Thymus (tissue), 11 donors: ENCODE measurements at regions not wholly inside any gene's neighbourhood (a gene's known extent, or its start where the extent isn't known, plus 50 kb on each side); places are given as distances from the start of the nearest gene placed in this dataset.

Experiments used
- DNase-seq, 9 donors: peaks; one replicate each; pipeline ENCODE4 v3.0.0-alpha.2; 2013; ENCODE audit warnings: low spot score in 9 of 9, low read depth in 6 of 9, missing footprints in 1 of 9
- H3K27ac ChIP-seq, 2 donors: one replicate each; pipeline ENCODE4 v1.5.1; 2013; ENCODE audit warnings: control low read depth in 1 of 2, low read depth in 1 of 2, low read length in 1 of 2, mild to moderate bottlenecking in 1 of 2, moderate library complexity in 1 of 2
- H3K27me3 ChIP-seq, 2 donors: one replicate each; pipeline ENCODE4 v1.5.1; 2013; ENCODE audit warnings: low read length in 1 of 2; ENCODE audit not compliant: control insufficient read depth in 2 of 2, insufficient read depth in 1 of 2
- H3K36me3 ChIP-seq, 2 donors: one replicate each; pipeline ENCODE4 v1.5.1; 2013; ENCODE audit warnings: low read length in 1 of 2, mild to moderate bottlenecking in 1 of 2, moderate library complexity in 1 of 2; ENCODE audit not compliant: control insufficient read depth in 2 of 2, insufficient read depth in 2 of 2
- H3K4me1 ChIP-seq, 2 donors: one replicate each; pipeline ENCODE4 v1.5.1; 2013; ENCODE audit warnings: low read length in 2 of 2; ENCODE audit not compliant: control insufficient read depth in 2 of 2, insufficient read depth in 2 of 2
- H3K4me3 ChIP-seq, 2 donors: one replicate each; pipeline ENCODE4 v1.5.1; 2013; ENCODE audit warnings: low read length in 2 of 2, control low read depth in 1 of 2, mild to moderate bottlenecking in 1 of 2
- H3K9me3 ChIP-seq, 2 donors: one replicate each; pipeline ENCODE4 v1.5.1; 2013; ENCODE audit warnings: low read length in 1 of 2, mild to moderate bottlenecking in 1 of 2; ENCODE audit not compliant: control insufficient read depth in 2 of 2, insufficient read depth in 1 of 2
- WGBS: extraction: QIAGEN DNeasy Blood & Tissue Kit; methylation state at CpG from one replicate; pipeline ENCODE4 v1.1.7; 2013; 5-methylcytosine and 5-hydroxymethylcytosine counted together
- donor health status: healthy.

GRCh38 chr5:54626407-54626806 lies 108.8 kb downstream of the SNX18 start:
- DNase-seq = no peak
- 95% methylated on average over 2 of the region's 2 CpGs for WGBS
- peaks cover 0 to 4% of the 10 kb centered on the region in 2 donors for H3K9me3 ChIP-seq
- no peaks in the 10 kb centered on the region for H3K4me1 ChIP-seq
- H3K4me3 ChIP-seq = no peak overlapping the region
- no peak overlapping the region for H3K27ac ChIP-seq
- H3K36me3 ChIP-seq = no peaks in the 10 kb centered on the region
- no peaks in the 10 kb centered on the region for H3K27me3 ChIP-seq

GRCh38 chr5:54624805-54625568 lies 107.4 kb downstream of the SNX18 start:
- no peaks in the 10 kb centered on the region for H3K4me1 ChIP-seq
- 53% methylated on average over 9 of the region's 9 CpGs for WGBS
- H3K4me3 ChIP-seq = no peak overlapping the region
- H3K27me3 ChIP-seq = no peaks in the 10 kb centered on the region
- no peak for DNase-seq
- H3K36me3 ChIP-seq = no peaks in the 10 kb centered on the region
- no peak overlapping the region for H3K27ac ChIP-seq
- H3K9me3 ChIP-seq = peaks cover 0 to under 1% of the 10 kb centered on the region in 2 donors

GRCh38 chr5:54621709-54622108 lies 104.2 kb downstream of the SNX18 start:
- Histone ChIP-seq H3K4me1 (peaks cover 0 to 1% of the 10 kb centered on the region in 2 donors), H3K4me3 (no peak overlapping the region), H3K27me3 (no peaks in the 10 kb centered on the region), H3K36me3 (no peaks in the 10 kb centered on the region), H3K9me3 (no peaks in the 10 kb centered on the region), H3K27ac (no peak overlapping the region)
- no peak for DNase-seq
- 95% methylated on average over 5 of the region's 5 CpGs for WGBS

GRCh38 chr5:54621048-54621447 lies 103.5 kb downstream of the SNX18 start:
- peaks cover 0 to 5% of the 10 kb centered on the region in 2 donors for H3K4me1 ChIP-seq
- H3K27ac ChIP-seq = no peak overlapping the region
- 97% methylated on average over 1 of the region's 1 CpG for WGBS

GRCh38 chr5:54620141-54620933 lies 102.8 kb downstream of the SNX18 start:
- peaks cover 0 to 5% of the 10 kb centered on the region in 2 donors for H3K4me1 ChIP-seq
- no peaks in the 10 kb centered on the region for H3K27me3 ChIP-seq
- 86% methylated on average over 3 of the region's 3 CpGs for WGBS
- no peak overlapping the region for H3K27ac ChIP-seq
- no peak overlapping the region for H3K4me3 ChIP-seq
- no peak for DNase-seq
- no peaks in the 10 kb centered on the region for H3K9me3 ChIP-seq
- no peaks in the 10 kb centered on the region for H3K36me3 ChIP-seq

More at GRCh38 chr5:54621048-54621447, 103.5 kb downstream of the SNX18 start:
- no peak for DNase-seq
- H3K9me3 ChIP-seq = no peaks in the 10 kb centered on the region
- H3K4me3 ChIP-seq = no peak overlapping the region
- H3K27me3 ChIP-seq = no peaks in the 10 kb centered on the region
- H3K36me3 ChIP-seq = no peaks in the 10 kb centered on the region

GRCh38 chr5:54619731-54620130 lies 102.2 kb downstream of the SNX18 start:
- H3K4me3 ChIP-seq = no peak overlapping the region

GRCh38 chr5:54616518-54617220 lies 99.1 kb downstream of the SNX18 start:
- Histone ChIP-seq H3K27ac (no peak overlapping the region), H3K36me3 (no peaks in the 10 kb centered on the region), H3K4me3 (no peak overlapping the region), H3K27me3 (no peaks in the 10 kb centered on the region), H3K9me3 (no peaks in the 10 kb centered on the region), H3K4me1 (peaks cover 0 to 5% of the 10 kb centered on the region in 2 donors)
- DNase-seq = no peak
- WGBS = 85% methylated on average over 8 of the region's 8 CpGs

More at GRCh38 chr5:54619731-54620130, 102.2 kb downstream of the SNX18 start:
- Histone ChIP-seq H3K36me3 (no peaks in the 10 kb centered on the region), H3K27ac (no peak overlapping the region), H3K4me1 (peaks cover 0 to 5% of the 10 kb centered on the region in 2 donors), H3K9me3 (no peaks in the 10 kb centered on the region), H3K27me3 (no peaks in the 10 kb centered on the region)
- DNase-seq = no peak
- WGBS = 98% methylated on average over 2 of the region's 2 CpGs

GRCh38 chr5:54616031-54616430 lies 98.5 kb downstream of the SNX18 start:
- peaks cover 0 to 5% of the 10 kb centered on the region in 2 donors for H3K4me1 ChIP-seq
- no peaks in the 10 kb centered on the region for H3K9me3 ChIP-seq
- DNase-seq = no peak
- H3K27me3 ChIP-seq = no peaks in the 10 kb centered on the region
- H3K4me3 ChIP-seq = no peak overlapping the region
- H3K36me3 ChIP-seq = no peaks in the 10 kb centered on the region
- no peak overlapping the region for H3K27ac ChIP-seq
- WGBS = 75% methylated on average over 3 of the region's 3 CpGs

GRCh38 chr5:54615381-54615780 lies 97.8 kb downstream of the SNX18 start:
- no peaks in the 10 kb centered on the region for H3K36me3 ChIP-seq
- H3K9me3 ChIP-seq = no peaks in the 10 kb centered on the region
- H3K4me3 ChIP-seq = no peak overlapping the region
- WGBS = 99% methylated on average over 1 of the region's 1 CpG
- H3K4me1 ChIP-seq = peaks cover 0 to 5% of the 10 kb centered on the region in 2 donors
- DNase-seq = no peak
- H3K27ac ChIP-seq = no peak overlapping the region
- no peaks in the 10 kb centered on the region for H3K27me3 ChIP-seq
